Erythroblast (primary cell): ENCODE measurements at regions not wholly inside any gene's neighbourhood (a gene's known extent, or its start where the extent isn't known, plus 50 kb on each side); places are given as distances from the start of the nearest gene placed in this dataset.

ENCODE experiments used
- GATA1 ChIP-seq: IDR thresholded peaks from 2 replicates; pipeline ENCODE4 v1.6.1; 2011; ENCODE audit warnings: low read depth, mild to moderate bottlenecking, control low read depth, low read length, moderate library complexity
- POLR2A ChIP-seq: IDR thresholded peaks from 2 replicates; pipeline ENCODE4 v1.6.1; 2011; ENCODE audit warnings: mild to moderate bottlenecking, low read length

- TF ChIP-seq POLR2A (no peak), GATA1 (no peak)
Measured at GRCh38 chr12:18859400-18859799, 121.5 kb downstream of the CAPZA3 start.
